HG02870 (cell line): ENCODE measurements at regions not wholly inside any gene's neighbourhood (a gene's known extent, or its start where the extent isn't known, plus 50 kb on each side); places are given as distances from the start of the nearest gene placed in this dataset.

Experiments
- ATAC-seq: cut with Tn5 transposase; IDR thresholded peaks from one replicate; pipeline ENCODE4 v1.9.1; 2021; ENCODE audit warnings: mild to moderate bottlenecking, moderate library complexity; ENCODE audit not compliant: unreplicated experiment

GRCh38 chr2:22634167-22634566 is 750.8 kb upstream of the KLHL29 start:
- no peak for ATAC-seq

GRCh38 chr2:22656426-22656825 is 728.6 kb upstream of the KLHL29 start:
- no peak for ATAC-seq

- ATAC-seq, result no peak
These were observed 711.5 kb upstream of the KLHL29 start for GRCh38 chr2:22673529-22673928.

GRCh38 chr2:22683914-22684313 is 701.1 kb upstream of the KLHL29 start:
- no peak for ATAC-seq

GRCh38 chr2:22690096-22690495 is 694.9 kb upstream of the KLHL29 start:
- no peak for ATAC-seq

GRCh38 chr2:22691666-22692065 is 693.3 kb upstream of the KLHL29 start:
- no peak for ATAC-seq

- no peak for ATAC-seq
These were observed 692.2 kb upstream of the KLHL29 start for GRCh38 chr2:22692746-22693145.

- no peak for ATAC-seq
These were observed 690.7 kb upstream of the KLHL29 start for GRCh38 chr2:22694300-22694699.

- no peak for ATAC-seq
These were observed 690.1 kb upstream of the KLHL29 start for GRCh38 chr2:22694856-22695255.

- no peak for ATAC-seq
These were observed 687.8 kb upstream of the KLHL29 start for GRCh38 chr2:22697054-22697788.

- no peak for ATAC-seq
These were observed 683.3 kb upstream of the KLHL29 start for GRCh38 chr2:22701561-22702160.

- no peak for ATAC-seq
These were observed 681.6 kb upstream of the KLHL29 start for GRCh38 chr2:22703286-22703920.

GRCh38 chr2:22719396-22719795 is 665.6 kb upstream of the KLHL29 start:
- ATAC-seq, result no peak

GRCh38 chr2:22729466-22729865 is 655.5 kb upstream of the KLHL29 start:
- no peak for ATAC-seq

GRCh38 chr2:22734373-22735045 is 650.5 kb upstream of the KLHL29 start:
- no peak for ATAC-seq

GRCh38 chr2:22737144-22737543 is 647.8 kb upstream of the KLHL29 start:
- no peak for ATAC-seq

- no peak for ATAC-seq
These were observed 643.8 kb upstream of the KLHL29 start for GRCh38 chr2:22741216-22741615.

GRCh38 chr2:22748909-22749308 is 636.1 kb upstream of the KLHL29 start:
- ATAC-seq, result no peak

- no peak for ATAC-seq
These were observed 631.5 kb upstream of the KLHL29 start for GRCh38 chr2:22753476-22753875.

GRCh38 chr2:22756276-22757043 is 628.5 kb upstream of the KLHL29 start:
- no peak for ATAC-seq

GRCh38 chr2:22769497-22769896 is 615.5 kb upstream of the KLHL29 start:
- ATAC-seq, result no peak
